ENCODE measurements at regions not wholly inside any gene's neighbourhood (a gene's known extent, or its start where the extent isn't known, plus 50 kb on each side); places are given as distances from the start of the nearest gene placed in this dataset.

DNA sequence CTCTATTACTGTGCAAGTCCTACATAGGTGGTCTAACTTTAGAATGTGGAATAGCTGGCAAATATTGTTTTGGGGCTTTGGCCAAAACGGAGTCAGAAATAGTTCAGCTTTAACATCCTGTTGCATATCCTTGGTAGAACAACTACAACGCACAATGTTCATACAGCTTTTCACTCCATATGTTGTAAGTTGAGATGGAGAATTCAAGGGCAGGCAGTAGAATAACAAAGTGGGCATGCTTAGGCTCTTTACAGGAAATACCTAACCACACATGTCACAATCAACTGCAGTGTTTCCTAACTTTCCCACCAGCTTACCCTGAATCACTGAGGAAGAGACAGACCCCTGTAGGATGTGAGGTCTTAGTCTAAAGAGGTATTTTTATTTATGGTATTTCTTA, 122.3 kb downstream of the PPP1R3A start:
- DNase-seq (ENCODE audit: low spot score in 2 of 2) (no peak), ATAC-seq (no peak)
- Mint-ChIP-seq H3K4me1 (no peaks in the 10 kb centered on the region), H3K4me3 (no peak overlapping the region), H3K27ac (no peak overlapping the region), H3K9me3 (peaks cover 14% of the 10 kb centered on the region), H3K36me3 (no peaks in the 10 kb centered on the region)

DNA sequence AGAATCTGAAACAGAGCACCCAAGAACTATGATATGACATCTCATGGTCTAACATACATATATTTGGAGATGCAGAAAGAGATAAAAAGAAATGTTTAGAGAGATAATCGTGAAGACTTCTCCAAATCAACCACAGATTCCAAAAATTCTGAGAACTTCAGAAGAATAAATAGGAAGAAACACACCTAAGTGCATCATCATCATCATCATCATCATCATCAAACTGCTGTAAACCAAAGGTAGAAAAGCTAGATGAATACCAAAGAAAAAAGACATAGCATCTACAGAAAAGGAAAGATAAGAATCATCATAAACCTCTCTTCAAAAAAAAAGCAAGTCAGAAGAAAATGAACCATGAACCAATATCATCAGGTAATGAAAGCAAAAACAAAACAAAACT, 124.2 kb downstream of the PPP1R3A start:
- DNase-seq (ENCODE audit: low spot score in 2 of 2), result no peak
- Mint-ChIP-seq H3K36me3 (no peaks in the 10 kb centered on the region), H3K9me3 (peaks cover 15% of the 10 kb centered on the region), H3K4me1 (no peaks in the 10 kb centered on the region), H3K4me3 (no peak overlapping the region), H3K27ac (no peak overlapping the region)
- ATAC-seq, result no peak

DNA sequence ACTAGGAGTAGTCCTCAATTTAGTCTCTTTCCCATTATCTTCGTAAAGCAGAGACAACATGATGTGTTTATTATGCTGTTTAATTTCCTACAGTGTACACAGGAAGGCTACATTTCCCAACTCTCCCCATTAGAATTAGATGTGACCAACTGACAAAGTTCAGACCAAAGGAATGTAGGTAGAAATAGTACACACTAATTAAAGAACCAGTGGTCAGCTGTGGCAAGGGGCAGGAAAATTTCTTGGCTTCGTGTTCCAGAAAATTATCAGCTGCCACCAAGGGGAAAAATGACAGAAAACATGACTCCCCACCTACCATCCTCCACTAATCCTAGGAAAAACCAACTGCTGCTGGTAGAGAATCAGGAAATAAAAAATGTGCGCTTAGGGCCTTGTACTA, 125.6 kb downstream of the PPP1R3A start:
- Mint-ChIP-seq H3K9me3 (peaks cover 15% of the 10 kb centered on the region), H3K4me1 (no peaks in the 10 kb centered on the region), H3K4me3 (no peak overlapping the region), H3K36me3 (no peaks in the 10 kb centered on the region), H3K27ac (no peak overlapping the region)
- no peak for DNase-seq (ENCODE audit: low spot score in 2 of 2)
- no peak for ATAC-seq

DNA sequence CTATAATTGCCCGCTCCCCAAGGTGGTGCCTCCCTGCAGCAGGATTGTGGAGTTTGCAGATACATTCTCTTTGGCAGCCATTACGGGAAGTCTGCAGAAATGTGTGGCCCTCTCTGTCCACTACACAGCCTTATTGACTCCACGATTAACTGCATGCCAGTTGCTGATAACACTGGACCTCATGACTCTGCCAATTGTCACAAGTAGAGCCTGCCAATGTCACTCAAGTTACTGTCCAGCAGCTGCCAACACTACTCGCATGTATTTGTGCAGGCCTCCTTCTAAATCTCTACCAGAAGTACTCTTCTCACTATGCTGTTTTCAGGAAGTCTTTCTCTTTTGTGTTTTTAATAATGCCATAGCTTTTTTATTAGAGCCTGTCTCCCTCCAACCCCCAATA, 128.8 kb downstream of the PPP1R3A start:
- peak; percentile 24 for ATAC-seq
- no peak overlapping the region for H3K27ac Mint-ChIP-seq
- peaks cover 15% of the 10 kb centered on the region for H3K9me3 Mint-ChIP-seq
- H3K4me3 Mint-ChIP-seq, result no peak overlapping the region
- DNase-seq (ENCODE audit: low spot score in 2 of 2), result no peak
- H3K36me3 Mint-ChIP-seq, result no peaks in the 10 kb centered on the region
- no peaks in the 10 kb centered on the region for H3K4me1 Mint-ChIP-seq

DNA sequence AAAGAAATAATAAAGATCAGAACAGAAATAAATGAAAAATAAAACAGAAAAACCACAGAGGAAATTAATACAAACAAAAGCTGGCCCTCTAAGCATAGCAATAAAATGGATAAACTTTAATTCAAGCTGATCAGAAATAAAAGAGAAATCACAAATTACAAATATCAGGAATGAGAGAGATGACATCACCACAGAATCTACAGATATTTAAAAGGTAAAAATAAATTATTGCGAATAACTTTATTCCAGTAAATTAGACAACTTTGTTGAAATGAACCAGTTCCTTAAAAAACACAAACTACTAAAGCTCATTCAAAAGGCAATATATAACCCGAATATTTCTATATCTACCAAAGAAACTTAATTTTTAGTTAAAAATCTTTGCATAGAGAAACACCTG, 131.7 kb downstream of the PPP1R3A start:
- Mint-ChIP-seq H3K27ac (no peak overlapping the region), H3K4me1 (no peaks in the 10 kb centered on the region), H3K36me3 (no peaks in the 10 kb centered on the region), H3K4me3 (no peak overlapping the region), H3K9me3 (peaks cover 2% of the 10 kb centered on the region)
- DNase-seq (ENCODE audit: low spot score in 2 of 2) (no peak), ATAC-seq (no peak)

DNA sequence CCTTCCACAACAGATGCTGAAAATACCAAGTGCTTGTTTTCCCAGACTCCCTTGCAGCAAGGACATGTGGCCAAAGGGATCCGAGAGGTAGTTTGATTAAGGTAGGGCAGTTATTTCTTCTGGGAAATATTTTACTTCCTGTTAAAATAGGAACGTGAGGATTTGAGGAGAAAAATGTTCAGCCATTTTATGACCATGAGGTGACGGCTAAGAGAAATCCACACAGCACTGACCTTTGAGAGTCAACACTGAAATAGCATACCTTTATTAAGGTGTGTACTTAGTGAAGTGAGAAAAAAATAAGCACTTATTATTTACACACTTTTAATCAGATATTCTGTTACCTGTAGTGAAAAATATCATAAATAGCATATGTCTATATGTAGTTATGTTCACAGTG, 133.9 kb downstream of the PPP1R3A start:
- H3K4me3 Mint-ChIP-seq, result no peak overlapping the region
- no peaks in the 10 kb centered on the region for H3K36me3 Mint-ChIP-seq
- H3K9me3 Mint-ChIP-seq, result no peaks in the 10 kb centered on the region
- no peaks in the 10 kb centered on the region for H3K4me1 Mint-ChIP-seq
- H3K27ac Mint-ChIP-seq, result no peak overlapping the region
- no peak for DNase-seq (ENCODE audit: low spot score in 2 of 2)
- no peak for ATAC-seq

DNA sequence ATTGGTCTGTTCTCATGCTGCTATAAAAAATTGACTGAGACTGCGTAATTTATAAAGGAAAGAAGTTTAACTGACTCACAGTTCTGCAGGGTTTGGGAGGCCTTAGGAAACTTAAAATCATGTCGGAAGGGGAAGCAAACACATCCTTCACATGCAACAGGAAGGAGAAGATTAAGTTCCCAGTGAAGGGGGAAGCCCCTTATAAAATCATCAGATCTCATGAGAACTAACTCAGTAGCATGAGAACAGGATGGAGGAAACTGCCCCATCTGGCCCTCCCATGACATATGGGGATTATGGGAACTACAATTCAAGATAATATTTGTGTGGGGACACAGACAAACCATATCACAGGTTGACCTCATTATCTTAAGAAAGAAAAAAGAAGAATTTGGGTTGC, 134.5 kb downstream of the PPP1R3A start:
- DNase-seq (ENCODE audit: low spot score in 2 of 2) (no peak), ATAC-seq (no peak)
- Mint-ChIP-seq H3K4me3 (no peak overlapping the region), H3K9me3 (no peaks in the 10 kb centered on the region), H3K4me1 (no peaks in the 10 kb centered on the region), H3K36me3 (no peaks in the 10 kb centered on the region), H3K27ac (no peak overlapping the region)

DNA sequence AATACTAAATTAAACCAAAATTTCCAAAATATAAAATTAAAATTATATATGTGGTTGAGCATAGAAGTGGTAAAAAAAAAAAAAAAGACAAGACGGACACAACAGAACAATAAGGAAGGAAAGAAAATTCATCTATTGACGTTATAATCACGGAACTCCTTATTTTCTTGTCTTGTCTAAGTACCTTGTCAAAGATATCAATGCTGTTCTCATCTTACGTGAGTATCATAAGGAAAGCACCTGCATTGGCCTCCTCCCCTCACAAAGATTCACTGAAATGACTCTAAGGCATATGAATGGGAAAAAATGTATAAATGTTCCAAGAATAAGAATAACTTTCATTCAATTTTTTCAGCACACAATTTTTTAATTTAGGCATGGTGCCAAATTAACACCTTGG, 135.4 kb downstream of the PPP1R3A start:
- ATAC-seq, result no peak
- Mint-ChIP-seq H3K36me3 (no peaks in the 10 kb centered on the region), H3K9me3 (no peaks in the 10 kb centered on the region), H3K4me1 (no peaks in the 10 kb centered on the region), H3K4me3 (no peak overlapping the region), H3K27ac (no peak overlapping the region)
- DNase-seq (ENCODE audit: low spot score in 2 of 2), result no peak

DNA sequence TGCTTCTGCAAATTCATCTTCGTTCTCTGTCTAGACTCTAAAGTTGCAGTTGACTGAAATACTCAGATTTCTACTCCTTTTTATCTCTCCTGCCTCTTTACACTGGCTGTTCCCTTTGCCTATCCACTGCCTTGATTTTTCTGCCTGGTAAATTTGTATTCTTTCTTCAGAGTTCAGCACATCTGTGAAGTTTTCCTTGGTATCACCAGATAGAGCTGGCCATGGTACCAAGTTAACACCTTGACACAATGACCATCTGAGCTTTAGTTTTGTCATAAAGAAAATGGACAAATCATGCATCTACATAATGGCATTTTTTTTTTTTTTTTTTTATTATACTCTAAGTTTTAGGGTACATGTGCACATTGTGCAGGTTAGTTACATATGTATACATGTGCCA, 143.0 kb downstream of the PPP1R3A start:
- no peak overlapping the region for H3K27ac Mint-ChIP-seq

DNA sequence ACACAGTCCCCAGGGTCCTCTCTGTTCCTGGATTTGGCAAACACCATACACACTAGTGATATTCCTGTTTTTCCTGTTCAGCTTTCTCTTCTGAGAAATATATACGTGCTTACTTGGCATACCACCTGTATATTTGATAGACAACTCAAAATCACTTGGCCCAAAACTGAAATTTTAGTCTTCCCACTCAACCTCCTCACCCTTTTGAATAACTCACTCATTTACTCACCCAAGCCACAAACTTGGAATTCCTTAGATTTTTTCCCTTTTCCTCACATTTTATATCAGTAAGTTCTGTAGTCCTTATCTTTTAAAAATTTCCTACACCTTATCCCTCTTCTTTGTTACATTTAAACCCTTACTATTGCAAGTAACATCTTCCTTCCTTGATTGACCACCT, 143.4 kb downstream of the PPP1R3A start:
- Mint-ChIP-seq H3K9me3 (no peaks in the 10 kb centered on the region), H3K36me3 (no peaks in the 10 kb centered on the region), H3K4me3 (no peak overlapping the region), H3K27ac (no peak overlapping the region), H3K4me1 (no peaks in the 10 kb centered on the region)
- DNase-seq (ENCODE audit: low spot score in 2 of 2) (no peak), ATAC-seq (no peak)

More for the DNA sequence above, 143.0 kb downstream of the PPP1R3A start:
- Mint-ChIP-seq H3K36me3 (no peaks in the 10 kb centered on the region), H3K9me3 (no peaks in the 10 kb centered on the region), H3K4me3 (no peak overlapping the region), H3K4me1 (no peaks in the 10 kb centered on the region)
- ATAC-seq (no peak), DNase-seq (ENCODE audit: low spot score in 2 of 2) (no peak)

DNA sequence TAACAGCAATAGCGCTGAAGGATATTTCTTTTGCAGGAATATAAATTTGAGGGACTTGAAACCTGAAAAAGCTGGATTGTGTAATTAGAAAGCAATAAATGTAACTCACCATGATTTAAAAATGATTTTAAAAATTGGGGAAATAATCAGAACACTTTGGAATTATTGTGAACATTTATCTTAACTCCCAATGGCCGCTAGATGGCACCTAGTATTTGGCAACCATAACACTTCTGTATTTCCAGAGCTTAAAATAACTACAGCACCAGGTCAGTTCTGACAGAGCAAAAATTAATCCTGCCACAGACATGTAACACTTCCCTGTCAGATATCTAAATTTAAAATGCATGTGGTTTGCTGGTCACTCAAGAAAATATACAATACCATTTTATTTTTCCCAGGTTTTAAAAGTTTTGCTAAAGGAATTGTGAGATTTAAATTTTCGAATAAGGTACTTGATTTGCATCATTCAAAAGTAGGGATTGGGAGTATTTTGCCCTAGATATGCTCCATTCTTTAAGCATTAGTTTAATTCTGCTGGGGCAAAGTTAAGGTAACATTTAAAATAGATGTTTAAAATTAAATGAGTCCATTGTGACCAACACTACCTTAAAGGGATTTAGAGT, 144.5 kb downstream of the PPP1R3A start:
- no peak for ATAC-seq
- no peaks in the 10 kb centered on the region for H3K9me3 Mint-ChIP-seq
- H3K27ac Mint-ChIP-seq, result no peak overlapping the region
- no peak overlapping the region for H3K4me3 Mint-ChIP-seq
- no peaks in the 10 kb centered on the region for H3K36me3 Mint-ChIP-seq
- no peak for DNase-seq (ENCODE audit: low spot score in 2 of 2)
- H3K4me1 Mint-ChIP-seq, result no peaks in the 10 kb centered on the region

DNA sequence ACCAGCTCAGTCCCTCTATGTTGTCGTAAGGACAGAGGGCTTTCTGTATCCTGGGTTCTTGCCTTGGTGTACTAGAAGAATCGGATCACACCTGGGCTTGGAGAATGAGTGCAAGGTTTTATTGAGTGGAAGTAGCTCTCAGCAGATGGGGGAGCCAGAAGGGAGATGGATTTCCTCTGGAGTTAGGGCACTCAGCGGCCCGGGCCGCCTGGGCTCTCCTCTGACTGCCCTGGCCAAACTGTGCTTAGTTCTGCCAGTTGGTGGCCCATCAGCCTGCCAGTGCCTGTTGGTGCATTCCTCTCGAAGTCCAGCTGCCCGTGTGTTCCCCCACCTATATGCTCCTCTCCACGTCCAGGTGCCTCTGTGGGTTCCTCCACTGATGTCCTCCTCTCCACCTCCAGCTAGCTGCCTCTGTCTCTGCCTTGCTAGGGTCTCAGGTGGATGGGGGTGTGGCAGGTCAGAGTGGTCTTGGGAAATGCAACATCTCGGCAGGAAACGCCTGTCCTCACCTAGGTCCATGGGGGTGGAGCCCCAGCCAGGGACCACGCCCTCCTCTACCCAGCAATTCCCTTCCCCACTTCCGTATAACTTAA, 148.6 kb downstream of the PPP1R3A start:
- H3K9me3 Mint-ChIP-seq, result no peaks in the 10 kb centered on the region
- H3K4me3 Mint-ChIP-seq, result no peak overlapping the region
- no peak for ATAC-seq
- no peak for DNase-seq (ENCODE audit: low spot score in 2 of 2)
- H3K4me1 Mint-ChIP-seq, result no peaks in the 10 kb centered on the region
- H3K27ac Mint-ChIP-seq, result no peak overlapping the region
- H3K36me3 Mint-ChIP-seq, result no peaks in the 10 kb centered on the region

DNA sequence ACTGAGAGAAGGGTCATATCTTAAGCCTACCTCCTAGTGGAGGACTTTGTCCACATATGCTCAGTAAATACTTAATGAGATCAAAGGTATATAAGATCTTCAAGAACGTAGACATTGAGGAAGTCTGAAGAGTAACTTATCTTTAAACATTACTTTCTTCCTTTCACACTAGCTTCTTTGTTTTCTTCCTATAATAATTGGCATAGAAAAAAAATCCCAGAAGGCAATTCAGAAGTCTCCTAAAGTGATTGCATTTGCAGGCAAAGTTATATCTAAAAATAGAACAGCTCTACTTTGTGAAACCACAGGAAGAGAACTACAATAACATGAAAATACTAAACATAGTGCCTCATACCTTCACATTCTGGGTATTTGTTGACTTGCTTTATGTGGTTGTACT, 150.4 kb downstream of the PPP1R3A start:
- Mint-ChIP-seq H3K4me3 (no peak overlapping the region), H3K4me1 (no peaks in the 10 kb centered on the region), H3K27ac (no peak overlapping the region), H3K36me3 (no peaks in the 10 kb centered on the region), H3K9me3 (peaks cover 2% of the 10 kb centered on the region)
- ATAC-seq, result no peak
- no peak for DNase-seq (ENCODE audit: low spot score in 2 of 2)

DNA sequence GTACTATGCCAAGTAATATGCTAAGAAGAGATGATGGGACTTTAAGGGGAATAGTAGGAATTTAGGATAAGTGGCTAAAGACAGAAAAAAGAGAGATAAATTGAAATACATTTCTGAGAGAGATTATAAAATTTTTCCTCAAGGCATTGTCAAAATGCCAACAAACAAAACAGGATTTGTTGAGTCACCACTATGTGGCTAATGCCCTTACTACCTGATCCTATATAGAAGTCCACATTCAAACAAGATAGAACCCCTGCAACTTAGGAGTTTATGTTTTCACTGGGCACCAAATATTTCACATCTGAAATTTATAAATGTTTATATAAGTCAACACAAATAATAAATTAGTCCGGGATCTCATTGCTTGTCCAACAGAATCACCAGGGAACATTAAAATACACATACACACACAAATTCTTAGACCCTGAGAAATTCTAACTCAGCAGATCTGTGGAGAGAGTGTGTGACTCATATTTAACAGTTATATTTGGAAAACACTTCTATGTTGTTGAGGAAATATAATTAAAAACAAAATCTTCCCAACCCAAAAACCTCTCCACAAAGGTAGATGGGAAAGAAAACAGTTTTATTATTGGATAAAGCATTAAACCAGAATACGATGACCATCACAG, 154.3 kb downstream of the PPP1R3A start:
- no peak overlapping the region for H3K4me3 Mint-ChIP-seq
- H3K9me3 Mint-ChIP-seq, result peaks cover 2% of the 10 kb centered on the region
- H3K36me3 Mint-ChIP-seq, result no peaks in the 10 kb centered on the region
- H3K4me1 Mint-ChIP-seq, result no peaks in the 10 kb centered on the region
- DNase-seq (ENCODE audit: low spot score in 2 of 2), result no peak
- ATAC-seq, result no peak
- no peak overlapping the region for H3K27ac Mint-ChIP-seq

DNA sequence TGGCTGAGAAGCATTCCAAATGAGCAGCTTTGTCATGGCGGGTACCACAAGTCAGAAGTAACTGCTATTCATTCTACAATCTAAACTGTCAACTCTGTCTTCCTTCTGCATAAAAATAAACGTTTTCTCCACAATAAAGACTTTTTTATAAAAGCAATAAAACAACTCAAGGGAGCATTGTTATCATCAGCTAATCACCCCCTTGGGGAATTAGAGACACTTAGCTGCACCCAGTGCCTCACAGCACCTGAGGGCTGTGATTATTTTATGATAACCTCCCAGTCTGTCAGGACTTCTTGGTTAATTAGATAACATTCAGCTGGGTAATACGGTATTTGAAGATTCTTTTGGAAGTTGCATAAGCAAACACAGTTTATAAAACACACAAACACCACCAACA, 155.6 kb downstream of the PPP1R3A start:
- no peaks in the 10 kb centered on the region for H3K36me3 Mint-ChIP-seq
- no peak overlapping the region for H3K27ac Mint-ChIP-seq
- H3K4me3 Mint-ChIP-seq, result no peak overlapping the region
- ATAC-seq (no peak), DNase-seq (ENCODE audit: low spot score in 2 of 2) (no peak)
- H3K4me1 Mint-ChIP-seq, result no peaks in the 10 kb centered on the region
- peaks cover 2% of the 10 kb centered on the region for H3K9me3 Mint-ChIP-seq

DNA sequence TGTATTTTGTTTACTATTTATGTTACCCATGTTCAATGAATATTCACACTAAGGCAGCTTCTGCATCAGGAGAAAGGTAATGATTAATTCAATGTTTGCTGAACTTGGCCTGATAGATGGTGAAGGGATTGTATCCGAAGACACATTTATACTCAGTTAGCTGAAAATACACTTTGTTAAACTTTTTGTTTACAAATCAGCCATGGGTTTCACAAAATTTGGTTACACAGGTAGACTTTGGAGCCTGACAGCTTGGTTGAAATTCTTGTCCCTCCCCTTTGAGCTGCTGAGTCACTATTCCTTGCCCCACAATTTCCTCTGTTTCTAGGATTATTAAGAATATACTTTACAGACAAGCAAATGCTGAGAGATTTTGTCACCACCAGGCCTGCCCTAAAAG, 162.6 kb downstream of the PPP1R3A start:
- DNase-seq (ENCODE audit: low spot score in 2 of 2) (no peak), ATAC-seq (no peak)
- Mint-ChIP-seq H3K36me3 (no peaks in the 10 kb centered on the region), H3K27ac (no peak overlapping the region), H3K4me3 (no peak overlapping the region), H3K9me3 (peaks cover 4% of the 10 kb centered on the region), H3K4me1 (no peaks in the 10 kb centered on the region)
